Spleen (tissue), 7 donors: ENCODE measurements at regions not wholly inside any gene's neighbourhood (a gene's known extent, or its start where the extent isn't known, plus 50 kb on each side); places are given as distances from the start of the nearest gene placed in this dataset.

Source experiments
- CTCF ChIP-seq, 11 experiments: fragments of 200-600 bp in 7 of 11; fragments of 450-650 bp in 4 of 11; sonication (generic) in 4 of 11; IDR thresholded peaks in 8 of 11; conservative IDR thresholded peaks in 3 of 11; 1 replicate in 7 of 11; 2 replicates in 4 of 11; pipeline versions ENCODE4 v1.4.0 to v1.8.0; 2016 to 2021; ENCODE audit warnings: antibody characterized with exemption in 11 of 11, inconsistent platforms in 4 of 11, mild to moderate bottlenecking in 1 of 11
- POLR2A ChIP-seq, 3 donors: fragments of 450-650 bp; IDR thresholded peaks; one replicate each; pipeline ENCODE4 v1.5.1; 2017; ENCODE audit warnings: antibody characterized with exemption in 3 of 3, mild to moderate bottlenecking in 1 of 3
- POLR2AphosphoS5 ChIP-seq, 3 donors: sonication (generic); formaldehyde crosslinking; IDR thresholded peaks; one replicate each; pipeline ENCODE4 v1.5.1; 2017; ENCODE audit warnings: antibody characterized with exemption in 3 of 3
- donor health status: DM: no; HTN: no; CAD: no; lungs with moderate emphysema.
- donor health status: DM: no; HTN: no; CAD: no.
- donor health status: DM: no; HTN: no; CAD: no.

GRCh38 chr13:107006661-107007060 is 438.7 kb upstream of the ARGLU1 start:
- no peak for TF ChIP-seq CTCF (IDR thresholded peaks at IDR 0.05 in 8 of 11, conservative IDR thresholded peaks at IDR 0.05 in 3 of 11)
- no peak for TF ChIP-seq POLR2AphosphoS5 (IDR thresholded peaks at IDR 0.05)
- TF ChIP-seq POLR2A (IDR thresholded peaks at IDR 0.05), result no peak
